Spleen (tissue), 11 donors: ENCODE measurements at regions not wholly inside any gene's neighbourhood (a gene's known extent, or its start where the extent isn't known, plus 50 kb on each side); places are given as distances from the start of the nearest gene placed in this dataset.

Source experiments
- DNase-seq: peaks from one replicate; pipeline ENCODE4 v3.0.0-alpha.2; 2020
- H3K27ac ChIP-seq, 8 donors: fragments of 200-600 bp; sonication (generic) in 7 of 8; 1 replicate in 4 of 8; 2 replicates in 4 of 8; pipeline versions ENCODE4 v1.5.0 to v1.8.0; 2016 to 2021; ENCODE audit warnings: inconsistent platforms in 4 of 8, mild to moderate bottlenecking in 4 of 8, moderate library complexity in 1 of 8
- H3K27me3 ChIP-seq, 7 donors: fragments of 200-600 bp; sonication (generic) in 6 of 7; replicated peaks in 1 of 7; 1 replicate in 4 of 7; 2 replicates in 3 of 7; pipeline versions ENCODE4 v1.5.0 to v1.8.0; 2016 to 2021; ENCODE audit warnings: inconsistent platforms in 3 of 7, mild to moderate bottlenecking in 1 of 7
- H3K36me3 ChIP-seq, 6 donors: fragments of 200-600 bp; sonication (generic) in 5 of 6; 1 replicate in 4 of 6; 2 replicates in 2 of 6; pipeline versions ENCODE4 v1.5.0 to v1.8.0; 2016 to 2021; ENCODE audit warnings: inconsistent platforms in 2 of 6
- H3K4me1 ChIP-seq, 6 donors: fragments of 200-600 bp; sonication (generic) in 5 of 6; 1 replicate in 3 of 6; 2 replicates in 3 of 6; pipeline versions ENCODE4 v1.5.0 to v1.8.0; 2016 to 2021; ENCODE audit warnings: inconsistent platforms in 3 of 6
- H3K4me3 ChIP-seq, 8 donors: fragments of 200-600 bp; sonication (generic) in 7 of 8; 1 replicate in 4 of 8; 2 replicates in 4 of 8; pipeline versions ENCODE4 v1.5.0 to v1.8.0; 2016 to 2021; ENCODE audit warnings: inconsistent platforms in 4 of 8, mild to moderate bottlenecking in 4 of 8, moderate library complexity in 2 of 8
- H3K9me3 ChIP-seq, 8 donors: fragments of 200-600 bp; sonication (generic) in 7 of 8; 1 replicate in 4 of 8; 2 replicates in 4 of 8; pipeline versions ENCODE4 v1.5.0 to v1.8.0; 2016 to 2021; ENCODE audit warnings: inconsistent platforms in 4 of 8
- POLR2A ChIP-seq, 3 donors: fragments of 450-650 bp; IDR thresholded peaks; one replicate each; pipeline ENCODE4 v1.5.1; 2017; ENCODE audit warnings: antibody characterized with exemption in 3 of 3, mild to moderate bottlenecking in 1 of 3
- POLR2AphosphoS5 ChIP-seq, 3 donors: sonication (generic); formaldehyde crosslinking; IDR thresholded peaks; one replicate each; pipeline ENCODE4 v1.5.1; 2017; ENCODE audit warnings: antibody characterized with exemption in 3 of 3
- WGBS, 5 donors: extraction: QIAGEN DNeasy Blood & Tissue Kit in 3 of 5; methylation state at CpG; one replicate each; pipeline versions ENCODE4 v1.1.5 to v1.1.7; 2013 to 2018; 5-methylcytosine and 5-hydroxymethylcytosine counted together
- intact Hi-C: fragments of 100-400 bp; cut with DNase I; formaldehyde crosslinking; loops from one replicate; pipeline ENCODE4 v1.15.0; 2023; ENCODE audit warnings: low total_unique reads
- TF ChIP-seq, protein P1 (sequence below), 11 experiments: fragments of 200-600 bp in 7 of 11; fragments of 450-650 bp in 4 of 11; sonication (generic) in 4 of 11; IDR thresholded peaks in 8 of 11; conservative IDR thresholded peaks in 3 of 11; 1 replicate in 7 of 11; 2 replicates in 4 of 11; pipeline versions ENCODE4 v1.4.0 to v1.8.0; 2016 to 2021; ENCODE audit warnings: antibody characterized with exemption in 11 of 11, inconsistent platforms in 4 of 11, mild to moderate bottlenecking in 1 of 11
- donor health status: healthy with polysubstance abuse.
- donor health status: DM: no; HTN: no; CAD: no; lungs with moderate emphysema.
- donor health status: DM: no; HTN: no; CAD: no.
- donor health status: Bipolar disorder and iron deficiency.
- donor health status: healthy.
- donor health status: DM: no; HTN: no; CAD: no.
- donor health status: DM: yes; HTN: yes; CAD: no.

DNA sequence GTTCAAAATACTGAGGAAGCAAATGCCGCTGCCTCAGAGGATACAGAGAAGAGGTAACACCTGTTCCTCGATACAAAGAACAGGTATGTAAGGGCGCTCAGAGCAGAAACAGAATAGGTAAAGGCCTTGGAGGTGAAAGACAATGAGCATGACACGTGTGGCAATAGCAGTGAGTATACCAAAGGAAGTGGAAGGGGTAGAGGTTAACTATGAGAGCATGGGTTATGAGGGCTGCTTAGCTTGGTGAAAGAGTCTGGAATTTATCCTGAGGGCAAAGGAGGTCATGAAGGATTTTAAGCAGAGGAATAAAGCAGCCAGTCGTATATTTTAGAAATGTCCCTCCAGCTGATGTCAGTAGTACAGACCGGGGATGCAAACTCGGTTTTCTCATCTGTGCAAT is 269.8 kb upstream of the ZNF462 start:
- Histone ChIP-seq H3K4me1 (no peaks in the 10 kb centered on the region), H3K4me3 (no peak overlapping the region), H3K27ac (no peak overlapping the region), H3K9me3 (peaks cover 0 to 5% (median 0%) of the 10 kb centered on the region in 8 donors), H3K36me3 (no peaks in the 10 kb centered on the region), H3K27me3 (no peaks in the 10 kb centered on the region)
- intact Hi-C loops, result no loop called here
- WGBS, 5 donors, result 74 to 85% (median 80%) methylated on average over 7 of the region's 7 CpGs
- no peak for TF ChIP-seq POLR2A (IDR thresholded peaks at IDR 0.05)
- TF ChIP-seq, protein P1, sequence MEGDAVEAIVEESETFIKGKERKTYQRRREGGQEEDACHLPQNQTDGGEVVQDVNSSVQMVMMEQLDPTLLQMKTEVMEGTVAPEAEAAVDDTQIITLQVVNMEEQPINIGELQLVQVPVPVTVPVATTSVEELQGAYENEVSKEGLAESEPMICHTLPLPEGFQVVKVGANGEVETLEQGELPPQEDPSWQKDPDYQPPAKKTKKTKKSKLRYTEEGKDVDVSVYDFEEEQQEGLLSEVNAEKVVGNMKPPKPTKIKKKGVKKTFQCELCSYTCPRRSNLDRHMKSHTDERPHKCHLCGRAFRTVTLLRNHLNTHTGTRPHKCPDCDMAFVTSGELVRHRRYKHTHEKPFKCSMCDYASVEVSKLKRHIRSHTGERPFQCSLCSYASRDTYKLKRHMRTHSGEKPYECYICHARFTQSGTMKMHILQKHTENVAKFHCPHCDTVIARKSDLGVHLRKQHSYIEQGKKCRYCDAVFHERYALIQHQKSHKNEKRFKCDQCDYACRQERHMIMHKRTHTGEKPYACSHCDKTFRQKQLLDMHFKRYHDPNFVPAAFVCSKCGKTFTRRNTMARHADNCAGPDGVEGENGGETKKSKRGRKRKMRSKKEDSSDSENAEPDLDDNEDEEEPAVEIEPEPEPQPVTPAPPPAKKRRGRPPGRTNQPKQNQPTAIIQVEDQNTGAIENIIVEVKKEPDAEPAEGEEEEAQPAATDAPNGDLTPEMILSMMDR (IDR thresholded peaks at IDR 0.05 in 8 of 11, conservative IDR thresholded peaks at IDR 0.05 in 3 of 11), result no peak
- no peak for TF ChIP-seq POLR2AphosphoS5 (IDR thresholded peaks at IDR 0.05)
- no peak for DNase-seq

DNA sequence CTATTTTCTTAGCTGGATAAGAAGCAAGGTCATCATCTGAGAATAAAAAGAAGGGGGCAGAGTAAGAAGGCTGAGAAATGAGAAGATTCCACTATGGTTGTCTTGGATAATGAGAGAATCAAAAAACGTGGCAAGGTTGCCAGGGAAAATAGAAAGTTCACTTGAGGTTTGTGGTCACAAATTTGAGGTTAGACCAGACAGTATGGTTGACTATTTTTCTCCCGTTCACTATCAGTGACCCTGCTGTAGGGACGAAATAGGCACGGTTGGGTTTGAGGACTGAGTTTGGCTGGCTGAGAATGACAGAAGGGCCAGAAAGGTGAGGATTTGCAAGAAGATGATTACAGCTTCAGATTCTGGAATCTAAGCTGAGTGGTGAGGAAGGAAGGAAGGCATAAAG is 266.0 kb upstream of the ZNF462 start:
- WGBS, 5 donors, result 14 to 31% (median 22%) methylated on average over 4 of the region's 4 CpGs
- H3K27ac ChIP-seq, result no peak overlapping the region
- no peaks in the 10 kb centered on the region for H3K27me3 ChIP-seq
- intact Hi-C loops, result no loop called here
- H3K4me3 ChIP-seq, result no peak overlapping the region
- H3K36me3 ChIP-seq, result no peaks in the 10 kb centered on the region
- no peak for DNase-seq
- H3K9me3 ChIP-seq, result peaks cover 0 to 5% (median 0%) of the 10 kb centered on the region in 8 donors
- TF ChIP-seq, protein P1 (IDR thresholded peaks at IDR 0.05 in 8 of 11, conservative IDR thresholded peaks at IDR 0.05 in 3 of 11), result no peak
- TF ChIP-seq POLR2AphosphoS5 (IDR thresholded peaks at IDR 0.05), result no peak
- TF ChIP-seq POLR2A (IDR thresholded peaks at IDR 0.05), result no peak
- H3K4me1 ChIP-seq, result no peaks in the 10 kb centered on the region

DNA sequence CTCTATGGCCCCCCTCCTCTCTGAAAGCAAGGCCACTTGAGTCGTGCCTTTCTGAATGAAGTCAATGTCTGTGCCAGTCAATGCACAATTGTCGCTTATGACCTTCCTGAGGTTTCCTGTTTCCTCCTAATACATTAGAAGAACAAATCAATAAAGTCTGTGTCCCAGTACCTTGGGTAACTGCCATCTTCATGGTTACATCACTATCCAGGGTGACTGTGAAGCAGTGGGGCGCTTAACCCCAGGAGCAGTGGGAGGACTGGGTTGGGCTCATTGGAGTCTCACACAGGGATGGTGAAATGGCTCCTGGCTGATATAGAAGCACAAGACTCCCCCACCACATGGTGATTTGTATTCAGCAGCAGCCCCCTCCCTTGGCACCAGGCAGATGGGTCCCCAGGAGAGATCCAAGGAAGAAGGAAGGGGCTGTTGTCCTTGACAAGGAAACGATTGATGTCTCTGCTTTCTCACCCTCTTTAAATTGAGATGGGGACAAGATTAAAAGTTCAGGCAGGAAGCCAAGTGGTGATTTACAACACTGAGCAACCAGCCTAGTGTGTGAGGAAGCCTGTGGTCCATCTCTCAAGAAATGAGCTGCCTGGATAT is 261.9 kb upstream of the ZNF462 start:
- Histone ChIP-seq H3K4me3 (no peak overlapping the region), H3K27ac (no peak overlapping the region), H3K4me1 (no peaks in the 10 kb centered on the region), H3K9me3 (peaks cover 0 to 11% (median 3%) of the 10 kb centered on the region in 8 donors), H3K36me3 (no peaks in the 10 kb centered on the region), H3K27me3 (no peaks in the 10 kb centered on the region)
- intact Hi-C loops, result no loop called here
- 62 to 70% (median 63%) methylated on average over 4 of the region's 4 CpGs for WGBS, 5 donors
- DNase-seq, result no peak
- no peak for TF ChIP-seq POLR2AphosphoS5 (IDR thresholded peaks at IDR 0.05)
- TF ChIP-seq, protein P1 (IDR thresholded peaks at IDR 0.05 in 8 of 11, conservative IDR thresholded peaks at IDR 0.05 in 3 of 11), result no peak
- no peak for TF ChIP-seq POLR2A (IDR thresholded peaks at IDR 0.05)

DNA sequence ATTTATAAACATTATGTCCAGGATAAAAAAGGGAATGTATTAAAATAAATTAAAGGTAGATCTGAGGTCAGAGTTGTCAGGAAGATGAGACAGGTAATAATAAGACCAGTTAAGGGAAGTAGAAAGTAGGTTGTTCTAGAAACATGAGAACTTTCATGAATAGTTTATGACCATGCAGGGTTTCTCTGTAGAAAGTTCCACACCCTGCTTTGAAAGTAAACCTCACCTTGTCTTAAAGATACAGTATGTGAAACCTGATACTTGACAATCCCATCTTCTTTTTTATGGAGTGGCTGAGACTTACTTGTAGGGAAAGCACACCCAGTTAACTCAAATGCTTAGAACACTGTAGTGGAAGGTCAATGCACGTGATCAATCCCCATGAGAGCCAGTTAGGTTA is 260.6 kb upstream of the ZNF462 start:
- no peak for TF ChIP-seq POLR2AphosphoS5 (IDR thresholded peaks at IDR 0.05)
- TF ChIP-seq POLR2A (IDR thresholded peaks at IDR 0.05), result no peak
- TF ChIP-seq, protein P1 (IDR thresholded peaks at IDR 0.05 in 8 of 11, conservative IDR thresholded peaks at IDR 0.05 in 3 of 11), result no peak
- no peaks in the 10 kb centered on the region for H3K4me1 ChIP-seq
- no peak overlapping the region for H3K27ac ChIP-seq
- no peaks in the 10 kb centered on the region for H3K27me3 ChIP-seq
- 53 to 88% (median 67%) methylated on average over 1 of the region's 1 CpG for WGBS, 5 donors
- H3K4me3 ChIP-seq, result no peak overlapping the region
- intact Hi-C loops, result no loop called here
- DNase-seq, result no peak
- H3K36me3 ChIP-seq, result no peaks in the 10 kb centered on the region
- H3K9me3 ChIP-seq, result peaks cover 0 to 11% (median 3%) of the 10 kb centered on the region in 8 donors
